ENCODE measurements at regions not wholly inside any gene's neighbourhood (a gene's known extent, or its start where the extent isn't known, plus 50 kb on each side); places are given as distances from the start of the nearest gene placed in this dataset.

GRCh38 chr6:11353921-11354389 lies 121.5 kb upstream of the NEDD9 start:
- peak; percentile 88 for ATAC-seq (ENCODE audit: insufficient read depth, low read depth)
- H3K4me2 ChIP-seq (ENCODE audit: insufficient read depth, low read length), result peak overlapping the region; percentile 57
- H3K27ac ChIP-seq (ENCODE audit: low read length), result peak overlapping the region; percentile 77
- no peaks in the 10 kb centered on the region for H3K36me3 ChIP-seq (ENCODE audit: insufficient read depth, low read length)
- H3K27me3 ChIP-seq (ENCODE audit: insufficient read depth, low read length, poor library complexity), result no peaks in the 10 kb centered on the region
- H3K79me2 ChIP-seq (ENCODE audit: insufficient read depth, low read length), result no peaks in the 10 kb centered on the region; the same call in 1 of the 2 replicates
- H3K9ac ChIP-seq (ENCODE audit: low read depth, low read length), result peak overlapping the region; percentile 29
- H4K20me1 ChIP-seq (ENCODE audit: insufficient read depth, low read length), result no peaks in the 10 kb centered on the region
- peaks cover 29% of the 10 kb centered on the region for H3K4me1 ChIP-seq (ENCODE audit: insufficient read depth, low read length)
- no peaks in the 10 kb centered on the region for H3K9me3 ChIP-seq (ENCODE audit: insufficient read depth, low read length, severe bottlenecking)
- TF ChIP-seq CTCF (IDR thresholded peaks at IDR 0.05; ENCODE audit: borderline replicate concordance, extremely low read depth, low read length, poor library complexity, severe bottlenecking) (no peak), EZH2 (IDR thresholded peaks at IDR 0.05; ENCODE audit: borderline replicate concordance, low read depth, low read length, severe bottlenecking) (no peak)
- peak; percentile 70 for DNase-seq
- H2AFZ ChIP-seq (ENCODE audit: low read depth, low read length), result peak overlapping the region; percentile 46
- H3K4me3 ChIP-seq (ENCODE audit: low read depth in 1 of 2, low read length in 2 of 2), result peak overlapping the region in 1 of 2 experiments; percentile 36; a peak in 2 of 4 replicates

GRCh38 chr6:11350294-11350693 lies 117.8 kb upstream of the NEDD9 start:
- Histone ChIP-seq H3K4me1 (ENCODE audit: insufficient read depth, low read length) (peaks cover 27% of the 10 kb centered on the region), H3K27me3 (ENCODE audit: insufficient read depth, low read length, poor library complexity) (no peaks in the 10 kb centered on the region), H3K4me2 (ENCODE audit: insufficient read depth, low read length) (no peak overlapping the region), H3K27ac (ENCODE audit: low read length) (no peak overlapping the region), H2AFZ (ENCODE audit: low read depth, low read length) (no peak overlapping the region), H3K4me3 (ENCODE audit: low read depth in 1 of 2, low read length in 2 of 2) (no peak overlapping the region), H3K9me3 (ENCODE audit: insufficient read depth, low read length, severe bottlenecking) (no peaks in the 10 kb centered on the region), H3K9ac (ENCODE audit: low read depth, low read length) (no peak overlapping the region), H3K79me2 (ENCODE audit: insufficient read depth, low read length) (no peaks in the 10 kb centered on the region; the same call in 1 of the 2 replicates), H3K36me3 (ENCODE audit: insufficient read depth, low read length) (no peaks in the 10 kb centered on the region), H4K20me1 (ENCODE audit: insufficient read depth, low read length) (no peaks in the 10 kb centered on the region)
- DNase-seq (no peak), ATAC-seq (ENCODE audit: insufficient read depth, low read depth) (no peak)
- no peak for TF ChIP-seq CTCF (IDR thresholded peaks at IDR 0.05; ENCODE audit: borderline replicate concordance, extremely low read depth, low read length, poor library complexity, severe bottlenecking)
- TF ChIP-seq EZH2 (IDR thresholded peaks at IDR 0.05; ENCODE audit: borderline replicate concordance, low read depth, low read length, severe bottlenecking), result no peak

- Histone ChIP-seq H4K20me1 (ENCODE audit: insufficient read depth, low read length) (no peaks in the 10 kb centered on the region), H3K4me3 (ENCODE audit: low read depth in 1 of 2, low read length in 2 of 2) (no peak overlapping the region), H3K9me3 (ENCODE audit: insufficient read depth, low read length, severe bottlenecking) (no peaks in the 10 kb centered on the region), H3K36me3 (ENCODE audit: insufficient read depth, low read length) (no peaks in the 10 kb centered on the region), H3K79me2 (ENCODE audit: insufficient read depth, low read length) (no peaks in the 10 kb centered on the region; the same call in 1 of the 2 replicates), H3K4me1 (ENCODE audit: insufficient read depth, low read length) (peaks cover 23% of the 10 kb centered on the region), H3K27ac (ENCODE audit: low read length) (no peak overlapping the region), H3K4me2 (ENCODE audit: insufficient read depth, low read length) (no peak overlapping the region), H3K9ac (ENCODE audit: low read depth, low read length) (no peak overlapping the region), H3K27me3 (ENCODE audit: insufficient read depth, low read length, poor library complexity) (no peaks in the 10 kb centered on the region), H2AFZ (ENCODE audit: low read depth, low read length) (no peak overlapping the region)
- DNase-seq (no peak), ATAC-seq (ENCODE audit: insufficient read depth, low read depth) (no peak)
- TF ChIP-seq EZH2 (IDR thresholded peaks at IDR 0.05; ENCODE audit: borderline replicate concordance, low read depth, low read length, severe bottlenecking) (no peak), CTCF (IDR thresholded peaks at IDR 0.05; ENCODE audit: borderline replicate concordance, extremely low read depth, low read length, poor library complexity, severe bottlenecking) (no peak)
These were observed 117.4 kb upstream of the NEDD9 start for GRCh38 chr6:11349880-11350279.
